ENCODE measurements at regions not wholly inside any gene's neighbourhood (a gene's known extent, or its start where the extent isn't known, plus 50 kb on each side); places are given as distances from the start of the nearest gene placed in this dataset.
A peak's percentile ranks its signal among the peaks of the same experiment; 100 is the strongest.

DNA sequence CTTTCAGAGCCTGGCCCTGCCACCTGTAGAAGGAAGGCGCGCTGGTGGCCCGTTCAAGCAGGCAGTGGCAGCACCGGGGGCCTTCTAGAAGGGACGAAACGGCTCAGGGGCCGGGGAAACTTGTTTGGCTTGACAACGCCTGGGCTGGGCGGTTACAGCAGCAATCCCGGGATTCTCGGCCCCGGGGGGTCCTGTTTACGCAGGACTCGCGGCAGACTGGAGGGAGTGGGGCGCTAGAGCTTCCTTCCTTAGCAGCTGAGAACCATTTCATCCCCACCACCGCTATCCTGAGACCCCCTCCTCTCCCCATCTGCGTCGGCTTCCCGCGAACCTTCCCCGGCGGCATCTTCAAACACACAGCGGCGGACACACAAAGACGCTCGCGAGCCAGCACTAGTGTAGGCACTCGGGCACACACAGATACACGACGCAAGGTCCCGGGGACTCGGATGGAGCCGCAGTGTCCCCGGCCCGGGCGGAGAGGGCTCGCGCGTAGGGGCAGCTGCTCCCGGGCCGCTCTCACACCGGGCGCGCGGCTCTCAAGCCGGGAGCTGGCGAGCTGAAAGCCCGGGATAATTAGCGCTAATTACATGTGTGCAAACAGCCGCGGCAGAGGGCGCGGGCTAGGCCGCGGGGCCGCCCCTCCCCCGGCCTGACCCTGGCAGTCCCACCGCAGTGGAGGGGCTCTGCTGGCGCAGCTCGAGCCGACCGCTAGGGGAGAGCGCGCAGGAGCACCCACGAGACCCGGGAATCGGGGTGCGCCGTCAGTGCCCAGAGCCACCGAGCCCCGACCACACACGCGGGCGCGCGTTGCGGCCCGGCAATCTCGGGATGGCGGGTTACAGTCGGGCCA lies 271.4 kb downstream of the FOXD2 start:
- Mint-ChIP-seq H3K27me3 (peaks cover 75% of the 10 kb centered on the region), H3K9me3 (no peaks in the 10 kb centered on the region), H3K27ac (no peak overlapping the region), H3K4me1 (peaks cover 8% of the 10 kb centered on the region), H3K36me3 (ENCODE audit: low read depth) (no peaks in the 10 kb centered on the region), H3K4me3 (peak overlapping the region; percentile 8)
- ATAC-seq (no peak), DNase-seq (peak; percentile 9)

DNA sequence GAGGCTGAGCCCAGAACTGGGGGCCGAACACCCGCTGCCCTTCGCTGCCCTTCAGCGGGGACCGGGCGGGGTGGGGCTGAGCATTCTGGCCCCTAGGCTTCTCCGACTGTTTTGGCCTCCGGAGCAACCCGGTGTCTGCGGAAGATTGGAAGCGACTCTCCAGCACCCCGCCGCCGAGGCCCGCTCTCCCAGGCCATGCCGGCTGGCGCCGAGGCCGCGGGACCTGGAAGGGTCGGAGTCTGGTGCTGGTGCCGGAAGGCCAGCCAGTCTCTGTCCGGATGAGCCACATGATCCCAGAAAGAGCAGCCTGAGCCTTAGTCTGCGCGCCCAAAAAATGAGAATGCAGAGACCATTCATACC lies 272.0 kb downstream of the FOXD2 start:
- Mint-ChIP-seq H3K4me1 (peaks cover 8% of the 10 kb centered on the region), H3K27me3 (peaks cover 74% of the 10 kb centered on the region), H3K36me3 (ENCODE audit: low read depth) (no peaks in the 10 kb centered on the region), H3K27ac (no peak overlapping the region), H3K4me3 (peak overlapping the region; percentile 8), H3K9me3 (no peaks in the 10 kb centered on the region)
- ATAC-seq (no peak), DNase-seq (no peak)

DNA sequence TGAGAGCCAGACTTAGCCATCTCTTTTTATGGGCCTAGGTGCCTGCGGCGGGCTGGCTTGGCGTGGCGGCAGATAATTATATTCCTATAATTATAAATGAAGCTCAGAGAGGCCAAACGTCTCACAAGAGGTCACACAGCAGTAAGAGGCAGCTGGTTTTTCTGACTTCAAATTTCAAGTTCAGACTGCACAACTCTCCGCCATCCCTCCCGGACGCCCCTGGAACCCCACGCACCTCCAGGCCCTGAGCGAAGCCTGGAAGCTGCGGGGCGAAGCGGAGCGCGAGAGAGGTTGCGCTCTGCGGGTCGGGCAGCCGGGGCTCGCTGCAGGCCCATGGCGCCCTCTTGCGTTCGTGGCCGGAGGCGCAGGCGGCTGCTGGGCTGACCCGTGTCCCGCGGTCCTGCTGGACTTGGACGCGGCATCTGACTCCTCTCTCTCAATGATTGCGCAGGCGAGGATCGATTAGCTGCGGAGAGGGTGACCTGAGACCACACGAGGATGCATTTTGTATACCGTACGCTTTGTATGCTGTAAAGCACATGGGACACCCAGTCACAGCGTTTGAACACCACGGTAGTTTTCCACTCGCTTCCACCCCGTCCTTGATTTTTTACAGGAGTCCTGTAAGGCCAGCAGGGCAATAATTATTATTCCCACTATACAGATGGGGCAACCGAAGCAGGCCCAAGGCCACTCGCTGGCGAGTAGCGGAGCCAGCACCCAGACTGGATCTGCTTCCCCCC lies 272.7 kb downstream of the FOXD2 start:
- Mint-ChIP-seq H3K36me3 (ENCODE audit: low read depth) (no peaks in the 10 kb centered on the region), H3K4me1 (peaks cover 8% of the 10 kb centered on the region), H3K27ac (no peak overlapping the region), H3K9me3 (no peaks in the 10 kb centered on the region), H3K27me3 (peaks cover 73% of the 10 kb centered on the region), H3K4me3 (no peak overlapping the region)
- ATAC-seq (peak; percentile 60), DNase-seq (peak; percentile 82)

All from activated naive CD8-positive, alpha-beta T cell treated with anti-CD3 and anti-CD28 coated beads, Interleukin-2, amount 50 U/mL, for 24 hours (primary cell).